SKM-1 (cell line): ENCODE measurements at regions not wholly inside any gene's neighbourhood (a gene's known extent, or its start where the extent isn't known, plus 50 kb on each side); places are given as distances from the start of the nearest gene placed in this dataset.
"Not testable (repeated sequence)": the region's sequence is repeated elsewhere in the genome, so short reads cannot be mapped to it uniquely, and the experiment has no call there.

Experiments used
- DNase-seq: peaks from one replicate; lab custom pipeline; 2025; ENCODE audit not compliant: unreplicated experiment; lab: John Stamatoyannopoulos, UW

DNA sequence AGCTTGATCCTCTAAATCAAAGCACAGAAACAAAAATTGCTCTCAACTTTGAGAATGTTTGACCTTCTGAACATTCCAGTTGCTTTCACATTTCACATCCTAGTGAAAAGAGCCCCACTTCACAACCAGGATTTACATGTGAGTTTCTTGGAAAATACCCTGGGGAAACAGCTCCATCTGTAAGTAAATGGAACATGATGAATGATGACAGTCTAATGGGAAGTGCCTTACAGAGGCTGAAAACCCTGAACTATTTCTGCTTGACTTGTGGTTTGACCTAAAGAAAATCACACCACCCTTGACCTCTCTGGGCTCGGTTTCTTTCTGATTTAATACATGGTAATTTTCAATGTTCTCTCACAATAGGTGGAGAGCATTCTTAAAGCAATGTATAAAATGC lies 499.4 kb upstream of the API5 start:
- DNase-seq: no peak

DNA sequence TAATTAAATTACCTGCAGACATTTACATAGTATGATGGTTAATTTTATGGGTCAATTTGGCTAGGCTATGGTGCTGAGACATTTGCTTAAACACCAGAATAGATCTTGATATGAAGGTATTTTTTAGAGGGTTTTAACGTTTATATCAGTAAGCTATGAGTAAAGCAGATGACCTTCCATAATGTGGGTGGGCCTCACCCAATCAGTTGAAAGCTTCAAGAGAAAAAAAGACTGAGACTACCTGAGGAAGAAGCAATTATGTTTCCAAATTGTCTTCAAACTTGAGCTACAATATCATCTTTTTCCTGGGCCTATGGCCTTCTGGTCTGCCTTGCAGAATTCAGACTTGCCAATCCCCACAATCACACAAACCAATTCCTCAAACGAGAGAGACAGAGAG lies 498.8 kb upstream of the API5 start:
- DNase-seq: no peak

DNA sequence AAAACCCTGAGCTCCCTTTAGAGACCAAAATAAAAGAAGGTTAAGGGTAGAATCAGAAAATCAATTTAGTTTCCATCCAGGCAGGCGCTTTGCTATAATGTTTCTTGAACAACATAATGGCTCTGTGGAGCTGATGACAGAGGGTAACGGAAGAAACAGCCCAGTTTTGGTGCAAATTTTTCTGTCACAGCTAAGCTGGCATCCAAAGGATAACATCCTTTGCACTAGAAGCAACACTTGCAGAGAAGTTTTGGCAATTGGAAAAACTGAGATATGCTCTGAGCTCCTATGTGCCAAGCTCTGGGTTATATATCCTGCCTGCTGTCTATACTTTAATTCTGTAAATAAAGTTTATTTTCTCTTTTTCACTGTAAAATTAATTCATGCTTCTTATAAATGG lies 495.3 kb upstream of the API5 start:
- DNase-seq: no peak

DNA sequence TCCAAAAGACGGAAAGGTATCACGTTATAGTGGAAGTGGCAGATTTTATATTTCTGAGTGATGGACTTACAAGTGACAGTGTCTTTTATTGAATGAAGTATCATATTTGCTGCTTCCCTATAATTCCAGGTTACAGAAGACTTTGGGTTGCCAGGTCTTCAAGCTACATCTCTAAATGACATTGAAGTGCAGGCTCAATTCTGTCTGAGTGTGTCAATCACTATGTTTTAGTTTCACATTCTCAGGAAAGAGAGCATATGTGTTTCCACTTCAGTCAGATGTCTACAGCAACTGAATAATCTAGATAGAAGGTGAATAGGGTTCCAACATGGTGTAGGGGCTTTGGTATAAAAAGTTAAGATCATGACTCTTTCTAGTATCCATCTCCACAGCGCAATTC lies 492.7 kb upstream of the API5 start:
- DNase-seq: no peak

DNA sequence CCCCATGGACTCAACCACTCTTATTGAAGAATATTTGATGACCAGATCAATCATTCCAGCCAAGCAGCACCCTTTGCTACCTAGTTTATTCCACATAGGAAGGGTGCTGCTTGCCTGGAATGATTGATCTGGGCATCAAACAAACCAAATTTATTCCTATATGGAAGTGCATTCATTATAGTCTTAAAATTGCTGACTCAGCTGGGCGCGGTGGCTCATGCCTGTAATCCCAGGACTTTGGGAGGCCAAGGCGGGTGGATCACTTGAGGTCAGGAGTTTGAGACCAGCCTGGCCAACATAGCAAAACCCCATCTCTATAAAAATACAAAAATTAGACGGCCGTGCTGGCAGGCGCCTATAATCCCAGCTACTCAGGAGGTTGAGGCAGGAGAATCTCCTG lies 489.6 kb upstream of the API5 start:
- not testable (repeated sequence) for DNase-seq

DNA sequence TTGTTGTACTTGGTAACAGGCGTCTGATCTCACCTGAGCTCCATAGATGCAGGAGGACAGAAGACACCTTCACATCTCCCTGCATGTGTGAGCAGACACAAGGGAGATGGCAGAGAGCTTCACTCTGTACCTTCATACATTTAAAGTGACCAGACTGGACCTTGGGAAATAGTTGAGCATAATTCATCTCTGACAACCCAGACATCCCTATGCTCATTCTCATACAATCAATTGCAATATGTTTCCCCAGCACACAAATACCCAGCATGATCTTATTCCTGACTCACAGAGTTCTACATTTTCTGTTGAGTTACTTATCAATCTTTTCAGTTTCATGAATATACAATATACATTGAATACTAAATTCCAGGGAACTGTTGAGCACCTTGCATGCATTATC lies 488.2 kb upstream of the API5 start:
- DNase-seq: no peak

DNA sequence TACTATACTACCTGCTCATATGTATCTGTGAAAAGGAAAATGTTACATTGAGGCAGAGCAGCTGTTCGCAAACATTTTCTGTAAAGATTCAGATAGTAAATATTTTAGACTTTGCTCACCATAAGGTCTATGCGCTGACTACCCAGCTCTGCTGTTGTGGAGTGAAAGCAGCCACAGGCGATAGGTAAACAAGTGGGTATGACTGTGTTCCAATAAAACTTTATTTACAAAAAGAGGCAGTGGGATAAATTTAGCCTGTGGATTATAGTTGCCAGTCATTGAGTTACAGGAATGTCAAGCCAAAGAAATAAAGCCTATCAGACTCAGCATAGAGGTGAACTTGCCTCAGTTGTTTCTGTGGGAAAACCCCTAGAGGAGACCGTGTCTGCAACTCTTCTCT lies 487.7 kb upstream of the API5 start:
- no peak for DNase-seq

DNA sequence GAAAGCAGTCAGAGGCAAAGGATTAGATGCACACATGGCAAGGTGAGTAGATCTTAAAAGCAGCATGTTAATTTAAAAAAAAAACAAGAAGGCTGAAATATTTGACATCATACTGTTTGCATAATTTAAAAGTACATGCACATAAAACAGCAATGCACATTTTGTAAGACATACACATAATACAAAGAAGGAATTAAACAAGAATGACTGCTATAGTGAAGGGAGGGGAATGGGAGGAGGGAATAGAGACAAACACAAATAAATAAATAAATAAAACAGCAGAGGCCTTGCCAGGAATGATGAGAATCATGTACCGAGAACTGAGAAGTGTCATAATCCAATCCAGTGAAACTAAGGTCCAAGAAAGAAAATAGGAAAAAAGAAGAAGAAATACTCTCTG lies 486.2 kb upstream of the API5 start:
- DNase-seq: no peak

DNA sequence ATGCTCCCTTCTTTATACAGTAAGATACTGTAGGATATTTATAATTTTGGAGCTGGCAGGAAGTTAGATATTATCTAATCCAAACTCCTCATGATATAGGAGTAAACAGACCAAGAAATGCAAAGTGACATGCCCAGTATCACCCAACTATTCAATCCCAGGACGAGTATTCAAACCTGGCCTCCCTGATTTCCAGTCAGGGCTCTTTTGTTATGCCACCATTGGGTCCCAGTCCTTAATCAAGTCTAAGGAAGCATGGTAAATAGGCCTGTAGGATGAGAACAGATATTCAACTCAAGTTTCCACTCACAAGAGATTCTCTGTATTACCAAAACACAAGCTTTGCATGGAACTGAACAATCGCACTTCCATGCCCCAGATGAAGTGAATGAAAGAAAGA lies 484.0 kb upstream of the API5 start:
- DNase-seq: no peak

DNA sequence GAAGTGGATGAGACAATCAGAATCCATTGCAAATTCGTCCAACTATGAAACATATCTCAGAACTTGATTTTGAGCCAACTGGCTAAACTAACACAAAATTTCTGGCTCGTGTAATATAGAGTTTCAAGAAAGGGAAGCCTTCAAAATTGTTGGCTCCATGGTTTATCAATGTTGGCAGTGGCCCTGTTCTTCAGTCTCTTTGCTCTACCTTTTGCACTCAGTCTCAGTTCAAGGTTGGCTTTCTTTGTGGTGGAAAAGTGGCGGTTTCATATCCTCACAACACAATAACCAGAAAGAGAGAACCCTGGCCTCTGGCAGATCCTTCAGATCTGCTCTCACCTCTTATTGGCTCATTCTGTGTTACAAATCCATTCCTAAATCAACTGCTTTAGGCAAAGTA lies 473.8 kb upstream of the API5 start:
- no peak for DNase-seq

DNA sequence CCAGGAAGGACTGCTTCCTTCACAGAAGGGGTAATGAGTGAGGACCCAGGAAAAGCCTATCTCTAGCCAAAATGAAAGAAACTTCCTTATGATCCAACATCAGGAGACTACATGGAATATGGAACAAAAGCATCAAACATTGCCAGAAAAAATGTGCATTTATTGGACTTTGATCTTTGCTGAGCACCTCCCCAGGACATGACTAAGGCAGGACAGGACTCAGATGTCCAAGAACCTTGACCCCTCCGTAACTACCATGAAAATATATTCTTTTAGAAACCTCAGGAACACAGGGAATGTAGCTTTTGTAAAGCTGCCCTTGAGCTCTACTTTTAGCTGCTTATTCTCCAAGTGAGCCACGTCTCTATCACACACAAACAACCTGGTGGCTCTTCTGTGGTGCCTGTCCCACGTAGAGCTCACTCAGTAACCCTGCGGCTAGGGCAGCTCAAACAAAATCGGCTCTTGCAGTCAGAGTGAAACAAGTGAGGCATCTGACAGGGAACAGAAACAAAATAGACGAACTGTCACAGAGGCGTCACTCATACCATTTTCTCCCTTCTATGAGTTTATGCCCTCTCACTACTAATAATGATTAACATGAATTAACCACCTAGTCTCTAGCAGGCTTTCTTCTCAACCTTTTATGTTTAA lies 471.5 kb upstream of the API5 start:
- DNase-seq: no peak

DNA sequence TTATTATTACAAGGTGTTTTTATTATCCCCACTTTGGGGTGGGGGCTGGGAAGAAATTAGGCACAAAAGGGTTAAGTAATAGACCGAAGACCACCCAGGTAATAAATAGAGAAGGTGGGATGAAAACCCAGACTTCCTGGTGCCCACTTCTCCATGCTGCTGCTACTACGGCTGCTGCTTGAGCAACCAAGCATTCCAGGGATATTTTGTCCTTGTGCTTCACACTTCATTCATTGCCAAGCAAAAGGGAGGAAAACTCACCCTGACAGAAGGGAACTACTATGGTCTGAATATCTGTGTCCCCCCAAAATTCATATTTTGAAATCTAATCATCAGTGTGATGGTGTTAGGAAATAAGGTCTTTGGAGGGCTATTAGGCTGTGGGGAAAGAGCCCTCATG lies 470.9 kb upstream of the API5 start:
- DNase-seq: no peak

DNA sequence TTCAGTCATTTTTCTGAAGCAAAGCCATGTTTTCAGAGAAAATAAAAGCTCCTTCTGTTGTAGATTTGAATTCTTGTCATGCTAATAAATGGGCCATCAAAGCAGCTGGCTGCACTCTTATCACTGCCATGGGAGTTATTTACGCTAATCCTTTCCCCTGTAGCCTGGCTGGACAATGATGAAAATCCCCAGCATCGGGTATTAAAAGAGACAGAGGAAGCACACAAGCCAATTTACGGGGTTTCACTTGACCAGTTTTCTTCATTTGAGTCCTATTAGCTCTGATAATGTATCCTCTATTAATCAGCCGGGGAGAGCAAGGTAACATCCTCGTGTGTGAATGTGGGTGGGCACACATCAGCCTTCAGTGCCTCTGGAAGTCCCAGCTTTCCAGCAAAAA lies 470.2 kb upstream of the API5 start:
- DNase-seq: no peak

DNA sequence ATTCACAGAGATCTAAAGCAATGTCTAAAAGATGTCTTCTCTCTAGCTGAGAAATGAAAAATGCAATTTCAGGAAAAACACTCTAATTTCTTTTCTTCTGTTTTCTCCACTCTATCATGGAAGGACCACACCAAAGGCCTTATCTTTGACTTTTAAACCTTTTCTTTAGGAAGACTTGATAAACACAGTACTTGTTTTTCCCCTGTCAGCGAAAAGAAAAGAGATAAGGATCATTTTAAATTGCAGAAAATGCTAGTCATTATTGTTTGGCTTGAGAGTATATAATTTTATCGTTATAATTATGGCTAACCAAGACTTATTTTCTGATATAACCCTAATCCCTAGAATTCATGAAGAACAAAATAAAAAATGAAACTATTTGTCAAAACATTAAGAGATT lies 462.4 kb upstream of the API5 start:
- no peak for DNase-seq

DNA sequence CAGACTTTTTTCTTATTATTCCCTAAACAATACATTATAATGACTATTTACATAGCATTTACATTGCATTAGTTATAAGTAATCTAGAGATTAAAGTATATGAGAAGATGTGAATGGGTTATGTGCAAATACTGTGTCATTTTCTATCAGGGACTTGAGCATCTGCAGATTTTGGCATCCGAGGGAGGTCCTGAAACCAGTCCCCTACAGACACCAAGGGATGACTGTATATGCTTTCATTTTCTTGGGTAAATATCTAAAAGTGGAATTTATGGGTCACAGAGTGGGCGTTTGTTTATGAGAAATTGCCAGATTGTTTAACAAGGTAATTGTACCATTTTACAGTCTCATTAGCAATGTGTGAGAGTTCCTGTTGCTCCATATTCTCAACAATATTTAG lies 454.5 kb upstream of the API5 start:
- no peak for DNase-seq

DNA sequence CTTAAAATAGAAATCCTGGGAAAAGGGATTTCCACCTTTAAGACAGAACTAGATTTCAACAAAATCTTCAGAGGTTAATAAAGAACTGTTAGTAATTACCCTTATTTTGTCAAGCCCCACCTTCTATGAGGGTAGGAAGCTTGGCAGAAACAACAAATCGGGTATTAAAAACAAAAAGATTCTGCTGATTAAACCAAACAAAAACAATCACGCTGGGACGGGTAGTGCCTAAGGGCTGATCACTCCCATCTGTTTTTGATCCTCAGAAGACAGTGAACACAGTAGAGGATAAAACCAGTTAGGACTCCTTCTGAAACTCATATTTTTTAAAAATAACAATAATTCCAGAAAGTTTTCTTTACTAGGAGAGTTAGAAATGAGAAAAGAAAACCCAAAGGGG lies 441.3 kb upstream of the API5 start:
- DNase-seq: no peak

DNA sequence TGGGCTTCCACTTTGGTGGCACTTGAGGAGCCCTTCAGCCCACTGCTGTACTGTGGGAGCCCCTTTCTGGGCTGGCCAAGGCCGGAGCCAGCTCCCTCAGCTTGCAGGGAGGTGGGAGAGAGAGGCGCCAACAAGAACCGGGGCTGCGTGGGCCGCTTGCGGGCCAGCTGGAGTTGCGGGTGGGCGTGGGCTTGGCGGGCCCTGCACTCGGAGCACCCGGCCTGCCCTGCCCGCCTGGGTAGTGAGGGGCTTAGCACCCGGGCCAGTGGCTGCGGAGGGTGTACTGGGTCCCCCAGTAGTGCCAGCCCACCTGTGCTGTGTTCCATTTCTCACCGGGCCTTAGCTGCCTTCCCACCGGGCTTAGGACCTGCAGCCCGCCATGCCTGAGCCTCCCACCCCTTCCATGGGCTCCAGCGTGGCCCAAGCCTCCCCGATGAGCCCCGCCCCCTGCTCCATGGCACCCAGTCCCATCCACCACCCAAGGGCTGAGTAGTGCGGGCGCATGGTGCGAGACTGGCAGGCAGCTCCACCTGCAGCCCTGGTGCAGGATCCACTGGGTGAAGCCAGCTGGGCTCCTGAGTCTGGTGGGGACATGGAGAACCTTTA lies 437.9 kb upstream of the API5 start:
- DNase-seq: not testable (repeated sequence)

DNA sequence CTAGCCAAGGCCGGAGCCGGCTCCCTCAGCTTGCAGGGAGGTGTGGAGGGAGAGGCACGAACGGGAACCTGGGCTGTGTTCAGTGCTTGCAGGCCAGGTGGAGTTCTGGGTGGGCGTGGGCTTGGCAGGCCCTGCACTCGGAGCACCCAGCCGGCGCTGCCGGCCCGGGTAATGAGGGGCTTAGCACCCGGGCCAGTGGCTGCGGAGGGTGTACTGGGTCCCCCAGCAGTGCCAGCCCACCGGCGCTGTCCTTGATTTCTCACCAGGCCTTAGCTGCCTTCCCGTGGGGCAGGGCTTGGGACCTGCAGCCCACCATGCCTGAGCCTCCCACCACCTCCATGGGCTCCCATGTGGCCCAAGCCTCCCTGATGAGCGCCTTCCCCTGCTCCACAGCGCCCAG lies 430.5 kb upstream of the API5 start:
- not testable (repeated sequence) for DNase-seq

DNA sequence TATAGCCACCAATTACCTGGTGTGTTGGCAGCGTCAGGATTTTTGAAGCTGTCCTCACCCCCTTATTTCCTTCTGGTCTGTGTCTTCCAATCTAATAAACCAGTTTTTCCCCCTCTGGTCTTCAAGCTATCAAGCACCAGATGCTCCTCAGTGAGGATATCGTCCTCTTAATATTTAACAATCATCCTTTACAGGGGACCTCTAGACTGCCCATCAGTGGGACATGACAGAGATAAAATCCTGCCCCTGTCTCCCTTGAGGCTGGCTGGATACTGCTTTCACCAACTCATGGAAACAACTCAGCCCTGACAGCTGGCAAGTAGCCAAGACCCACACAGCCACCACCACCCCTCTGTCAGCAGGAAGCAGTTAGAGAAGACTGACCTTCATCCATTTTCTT lies 421.0 kb upstream of the API5 start:
- DNase-seq: no peak

DNA sequence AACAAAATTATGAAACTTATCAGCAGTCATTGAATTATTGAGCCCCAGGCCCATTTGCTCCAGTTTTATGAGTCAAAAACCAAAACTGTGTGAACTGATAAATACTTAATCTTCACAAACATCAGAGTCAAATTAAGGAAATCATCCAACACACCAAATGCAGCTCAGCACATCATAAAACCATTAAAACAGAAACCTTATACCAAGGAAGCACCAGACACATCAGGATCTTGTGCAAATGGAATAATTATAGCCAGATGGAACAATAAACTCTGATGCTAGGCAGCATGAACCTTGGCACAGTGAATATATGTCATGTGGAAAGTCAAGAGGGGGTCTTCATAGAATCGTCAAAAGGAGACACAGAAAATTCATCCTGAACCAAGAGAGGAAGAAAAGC lies 410.7 kb upstream of the API5 start:
- no peak for DNase-seq

DNA sequence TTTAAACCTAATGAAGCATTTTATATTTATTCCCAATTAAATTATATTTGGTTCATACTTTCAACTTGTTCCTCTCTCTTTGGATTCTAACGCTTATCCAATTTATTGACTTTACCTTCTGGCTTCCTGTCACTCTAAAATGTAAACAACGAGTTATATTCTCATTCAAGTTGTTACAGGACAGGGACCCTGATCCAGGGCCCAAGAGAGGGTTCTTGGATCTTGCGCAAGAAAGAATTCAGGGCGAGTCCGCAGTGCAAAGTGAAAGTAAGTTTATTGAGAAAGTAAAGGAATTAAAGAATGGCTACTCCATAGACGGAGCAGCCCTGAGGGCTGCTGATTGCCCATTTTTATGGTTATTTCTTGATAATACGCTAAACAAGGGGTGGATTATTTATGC lies 405.6 kb upstream of the API5 start:
- DNase-seq: no peak

DNA sequence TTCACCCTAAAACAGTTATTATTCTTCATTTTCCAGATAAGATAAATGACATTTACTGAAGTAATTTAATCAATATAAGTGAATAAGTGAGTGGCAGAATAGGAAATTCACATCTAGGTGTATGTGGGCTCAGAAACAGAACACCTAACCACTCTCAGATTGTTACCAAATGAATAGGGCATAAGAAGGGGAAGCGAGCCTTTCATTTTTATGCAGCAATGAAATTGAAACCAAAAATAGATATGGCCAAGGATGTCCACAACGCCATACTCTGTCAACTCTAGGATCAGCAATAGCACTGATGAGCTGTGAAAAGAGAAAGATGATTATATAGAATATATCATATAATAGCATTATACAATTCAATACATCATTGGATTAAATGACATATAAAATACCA lies 398.1 kb upstream of the API5 start:
- DNase-seq: no peak

DNA sequence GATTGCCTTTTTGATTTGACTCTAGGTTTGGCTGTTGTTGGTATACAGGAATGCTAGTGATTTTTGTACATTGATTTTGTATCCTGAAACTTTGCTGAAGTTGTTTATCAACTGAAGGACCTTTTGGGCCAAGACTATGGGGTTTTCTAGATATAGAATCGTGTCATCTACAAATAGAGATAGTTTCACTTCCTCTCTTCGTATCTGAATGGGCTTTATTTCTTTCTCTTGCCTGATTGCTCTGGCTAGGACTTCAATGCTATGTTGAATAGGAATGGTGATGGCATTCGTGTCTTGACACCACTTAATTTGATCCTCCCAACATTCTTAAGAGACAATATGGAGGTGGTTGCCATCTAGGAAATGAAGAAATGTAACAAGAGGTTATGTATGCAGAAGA lies 388.1 kb upstream of the API5 start:
- DNase-seq: no peak
